ENCODE measurements at regions not wholly inside any gene's neighbourhood (a gene's known extent, or its start where the extent isn't known, plus 50 kb on each side); places are given as distances from the start of the nearest gene placed in this dataset.
"Not testable (repeated sequence)": the region's sequence is repeated elsewhere in the genome, so short reads cannot be mapped to it uniquely, and the experiment has no call there.

GRCh38 chr13:59043016-59043415 lies 1120.7 kb downstream of the DIAPH3 start:
- Histone ChIP-seq H3K4me3 (no peak overlapping the region), H3K36me3 (no peaks in the 10 kb centered on the region), H3K27ac (no peak overlapping the region), H3K4me1 (no peaks in the 10 kb centered on the region), H3K27me3 (no peaks in the 10 kb centered on the region), H3K9me3 (no peaks in the 10 kb centered on the region)
- DNase-seq (ENCODE audit: low spot score in 2 of 2) = no peak
- WGBS, 2 donors = 68 to 72% methylated on average over 2 of the region's 2 CpGs
- TF ChIP-seq POLR2A (IDR thresholded peaks at IDR 0.05) = no peak
- TF ChIP-seq CTCF (IDR thresholded peaks at IDR 0.05) = no peak
- TF ChIP-seq EP300 (IDR thresholded peaks at IDR 0.05) = no peak

- H3K36me3 ChIP-seq = no peaks in the 10 kb centered on the region
These were observed 1116.2 kb downstream of the DIAPH3 start for GRCh38 chr13:59047546-59047945.

GRCh38 chr13:59061621-59062020 lies 1102.1 kb downstream of the DIAPH3 start:
- DNase-seq (ENCODE audit: low spot score in 2 of 2) = no peak
- Histone ChIP-seq H3K4me1 (no peaks in the 10 kb centered on the region), H3K4me3 (no peak overlapping the region), H3K9me3 (no peaks in the 10 kb centered on the region), H3K36me3 (no peaks in the 10 kb centered on the region), H3K27ac (no peak overlapping the region), H3K27me3 (no peaks in the 10 kb centered on the region)
- TF ChIP-seq EP300 (IDR thresholded peaks at IDR 0.05) = no peak
- no peak for TF ChIP-seq CTCF (IDR thresholded peaks at IDR 0.05)
- TF ChIP-seq POLR2A (IDR thresholded peaks at IDR 0.05) = no peak
- WGBS, 2 donors = 71% methylated on average over 1 of the region's 1 CpG

More at GRCh38 chr13:59047546-59047945, 1116.2 kb downstream of the DIAPH3 start:
- no peak for TF ChIP-seq EP300 (IDR thresholded peaks at IDR 0.05)
- TF ChIP-seq CTCF (IDR thresholded peaks at IDR 0.05) = no peak
- no peak for TF ChIP-seq POLR2A (IDR thresholded peaks at IDR 0.05)
- no peak overlapping the region for H3K27ac ChIP-seq
- no peaks in the 10 kb centered on the region for H3K27me3 ChIP-seq
- H3K9me3 ChIP-seq = no peaks in the 10 kb centered on the region
- no peaks in the 10 kb centered on the region for H3K4me1 ChIP-seq
- 84 to 89% methylated on average over 2 of the region's 2 CpGs for WGBS, 2 donors
- no peak overlapping the region for H3K4me3 ChIP-seq
- DNase-seq (ENCODE audit: low spot score in 2 of 2) = no peak

- TF ChIP-seq CTCF (IDR thresholded peaks at IDR 0.05) = no peak
- TF ChIP-seq EP300 (IDR thresholded peaks at IDR 0.05) = no peak
- TF ChIP-seq POLR2A (IDR thresholded peaks at IDR 0.05) = no peak
- Histone ChIP-seq H3K27ac (no peak overlapping the region), H3K4me3 (no peak overlapping the region), H3K9me3 (no peaks in the 10 kb centered on the region), H3K27me3 (no peaks in the 10 kb centered on the region), H3K36me3 (no peaks in the 10 kb centered on the region), H3K4me1 (no peaks in the 10 kb centered on the region)
- DNase-seq (ENCODE audit: low spot score in 2 of 2) = no peak
- WGBS, 2 donors = 77 to 78% methylated on average over 1 of the region's 1 CpG
These were observed 1099.7 kb downstream of the DIAPH3 start for GRCh38 chr13:59064042-59064441.

GRCh38 chr13:59076386-59076785 lies 1087.3 kb downstream of the DIAPH3 start:
- H3K27me3 ChIP-seq; H3K4me1 ChIP-seq; DNase-seq (ENCODE audit: low spot score in 2 of 2); H3K27ac ChIP-seq; H3K36me3 ChIP-seq; H3K4me3 ChIP-seq: not testable (repeated sequence)
- H3K9me3 ChIP-seq = peaks cover 0 to 25% (median 3%) of the 10 kb centered on the region in 4 donors

GRCh38 chr13:59086147-59086546 lies 1077.6 kb downstream of the DIAPH3 start:
- TF ChIP-seq CTCF (IDR thresholded peaks at IDR 0.05) = no peak
- no peak for TF ChIP-seq EP300 (IDR thresholded peaks at IDR 0.05)
- no peak for TF ChIP-seq POLR2A (IDR thresholded peaks at IDR 0.05)
- no peak for DNase-seq (ENCODE audit: low spot score in 2 of 2)
- Histone ChIP-seq H3K4me1 (no peaks in the 10 kb centered on the region), H3K4me3 (no peak overlapping the region), H3K9me3 (no peaks in the 10 kb centered on the region), H3K36me3 (no peaks in the 10 kb centered on the region), H3K27me3 (no peaks in the 10 kb centered on the region), H3K27ac (no peak overlapping the region)
- 56 to 62% methylated on average over 2 of the region's 2 CpGs for WGBS, 2 donors

All from tibial nerve (tissue), 4 donors.